ENCODE measurements at regions not wholly inside any gene's neighbourhood (a gene's known extent, or its start where the extent isn't known, plus 50 kb on each side); places are given as distances from the start of the nearest gene placed in this dataset.

- no peak for DNase-seq (ENCODE audit: low read depth in 4 of 4, low spot score in 3 of 4)
Observed at GRCh38 chr21:27653481-27653880, 686.6 kb upstream of the ADAMTS5 start.

GRCh38 chr21:27649762-27650161 lies 682.9 kb upstream of the ADAMTS5 start:
- no peak for DNase-seq (ENCODE audit: low read depth in 4 of 4, low spot score in 3 of 4)

GRCh38 chr21:27649323-27649722 lies 682.4 kb upstream of the ADAMTS5 start:
- no peak for DNase-seq (ENCODE audit: low read depth in 4 of 4, low spot score in 3 of 4)

- no peak for DNase-seq (ENCODE audit: low read depth in 4 of 4, low spot score in 3 of 4)
Observed at GRCh38 chr21:27648560-27648959, 681.7 kb upstream of the ADAMTS5 start.

- no peak for DNase-seq (ENCODE audit: low read depth in 4 of 4, low spot score in 3 of 4)
Observed at GRCh38 chr21:27647921-27648320, 681.0 kb upstream of the ADAMTS5 start.

- no peak for DNase-seq (ENCODE audit: low read depth in 4 of 4, low spot score in 3 of 4)
Observed at GRCh38 chr21:27647401-27647800, 680.5 kb upstream of the ADAMTS5 start.

- no peak for DNase-seq (ENCODE audit: low read depth in 4 of 4, low spot score in 3 of 4)
Observed at GRCh38 chr21:27646691-27647090, 679.8 kb upstream of the ADAMTS5 start.

- DNase-seq (ENCODE audit: low read depth in 4 of 4, low spot score in 3 of 4) = no peak
Observed at GRCh38 chr21:27646056-27646455, 679.2 kb upstream of the ADAMTS5 start.

- DNase-seq (ENCODE audit: low read depth in 4 of 4, low spot score in 3 of 4) = no peak
Observed at GRCh38 chr21:27645285-27645684, 678.4 kb upstream of the ADAMTS5 start.

- no peak for DNase-seq (ENCODE audit: low read depth in 4 of 4, low spot score in 3 of 4)
Observed at GRCh38 chr21:27643326-27643725, 676.4 kb upstream of the ADAMTS5 start.

- no peak for DNase-seq (ENCODE audit: low read depth in 4 of 4, low spot score in 3 of 4)
Observed at GRCh38 chr21:27639286-27639685, 672.4 kb upstream of the ADAMTS5 start.

GRCh38 chr21:27636656-27637055 lies 669.8 kb upstream of the ADAMTS5 start:
- DNase-seq (ENCODE audit: low read depth in 4 of 4, low spot score in 3 of 4) = no peak

- DNase-seq (ENCODE audit: low read depth in 4 of 4, low spot score in 3 of 4) = no peak
Observed at GRCh38 chr21:27633631-27634030, 666.7 kb upstream of the ADAMTS5 start.

GRCh38 chr21:27631471-27631870 lies 664.6 kb upstream of the ADAMTS5 start:
- DNase-seq (ENCODE audit: low read depth in 4 of 4, low spot score in 3 of 4) = no peak

GRCh38 chr21:27622631-27623030 lies 655.7 kb upstream of the ADAMTS5 start:
- DNase-seq (ENCODE audit: low read depth in 4 of 4, low spot score in 3 of 4) = no peak

- no peak for DNase-seq (ENCODE audit: low read depth in 4 of 4, low spot score in 3 of 4)
Observed at GRCh38 chr21:27614231-27614630, 647.3 kb upstream of the ADAMTS5 start.

GRCh38 chr21:27606422-27606821 lies 639.5 kb upstream of the ADAMTS5 start:
- no peak for DNase-seq (ENCODE audit: low read depth in 4 of 4, low spot score in 3 of 4)

- DNase-seq (ENCODE audit: low read depth in 4 of 4, low spot score in 3 of 4) = no peak
Observed at GRCh38 chr21:27596196-27596595, 629.3 kb upstream of the ADAMTS5 start.

- no peak for DNase-seq (ENCODE audit: low read depth in 4 of 4, low spot score in 3 of 4)
Observed at GRCh38 chr21:27595716-27596115, 628.8 kb upstream of the ADAMTS5 start.

- no peak for DNase-seq (ENCODE audit: low read depth in 4 of 4, low spot score in 3 of 4)
Observed at GRCh38 chr21:27590271-27590670, 623.4 kb upstream of the ADAMTS5 start.

GRCh38 chr21:27589781-27590180 lies 622.9 kb upstream of the ADAMTS5 start:
- no peak for DNase-seq (ENCODE audit: low read depth in 4 of 4, low spot score in 3 of 4)

- no peak for DNase-seq (ENCODE audit: low read depth in 4 of 4, low spot score in 3 of 4)
Observed at GRCh38 chr21:27586986-27587385, 620.1 kb upstream of the ADAMTS5 start.

- DNase-seq (ENCODE audit: low read depth in 4 of 4, low spot score in 3 of 4) = no peak
Observed at GRCh38 chr21:27586326-27586725, 619.4 kb upstream of the ADAMTS5 start.

- DNase-seq (ENCODE audit: low read depth in 4 of 4, low spot score in 3 of 4) = no peak
Observed at GRCh38 chr21:27584256-27584655, 617.4 kb upstream of the ADAMTS5 start.
